KG1 (cell line): ENCODE measurements at regions not wholly inside any gene's neighbourhood (a gene's known extent, or its start where the extent isn't known, plus 50 kb on each side); places are given as distances from the start of the nearest gene placed in this dataset.
"Not testable (repeated sequence)": the region's sequence is repeated elsewhere in the genome, so short reads cannot be mapped to it uniquely, and the experiment has no call there.

Source experiments
- DNase-seq: peaks from one replicate; lab custom pipeline; 2025; lab: John Stamatoyannopoulos, UW

- DNase-seq: no peak
Observed at GRCh38 chr6:141394125-141394536, 738.6 kb upstream of the GJE1 start.

DNA sequence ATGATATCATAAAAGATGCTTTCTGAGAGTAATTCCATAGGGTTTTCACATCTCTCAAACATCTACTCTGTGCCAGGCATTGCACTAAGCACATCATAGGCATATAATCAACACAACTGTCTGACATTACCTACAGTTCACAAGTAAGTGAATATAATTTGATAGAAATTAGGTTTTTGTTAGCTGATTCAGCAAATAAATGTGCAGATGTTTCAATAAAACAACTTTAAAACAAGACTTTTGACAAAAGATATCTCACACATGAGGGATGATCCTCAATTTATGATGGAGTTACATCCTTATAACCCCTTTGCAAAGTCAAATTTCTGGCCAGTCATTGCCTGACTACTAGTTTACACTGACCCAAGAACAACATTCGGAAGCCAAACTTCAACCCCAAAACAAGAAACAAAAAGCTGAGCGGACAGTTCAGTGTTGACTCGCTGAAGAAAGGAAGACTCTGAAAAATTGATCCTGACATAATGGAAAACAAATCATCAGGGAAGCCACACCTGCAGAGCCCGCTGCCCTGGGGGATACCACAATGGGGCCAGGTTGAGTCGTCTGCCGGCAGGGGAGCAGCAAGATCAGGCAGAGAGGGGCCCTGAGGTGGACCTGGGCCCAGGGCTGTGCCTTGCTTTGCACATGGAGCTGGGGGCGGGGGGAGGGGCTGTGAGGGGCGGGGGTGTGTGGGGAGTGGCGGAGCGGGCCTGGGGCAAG, 739.2 kb upstream of the GJE1 start:
- no peak for DNase-seq

- DNase-seq: not testable (repeated sequence)
Observed at GRCh38 chr6:141391135-141391534, 741.6 kb upstream of the GJE1 start.

DNA sequence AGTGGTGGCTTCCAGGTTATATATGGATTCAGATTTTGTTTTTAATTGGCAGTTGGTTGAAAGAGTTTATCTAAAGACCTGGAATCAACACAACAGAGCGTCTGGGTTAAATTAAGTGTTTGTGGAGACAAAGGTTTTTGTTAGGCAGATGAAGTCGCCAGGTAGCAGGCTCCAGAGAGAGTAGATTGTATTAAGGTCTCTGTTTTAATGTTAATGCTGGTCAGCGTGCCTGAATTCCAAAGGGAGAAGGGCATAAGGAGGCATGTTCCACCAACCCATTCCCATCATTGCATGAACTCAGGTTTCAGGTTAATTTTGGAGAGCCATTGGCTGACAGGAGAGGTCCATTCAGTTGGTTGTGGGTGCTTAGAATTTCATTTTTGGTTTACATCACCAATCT, 744.1 kb upstream of the GJE1 start:
- DNase-seq: no peak

GRCh38 chr6:141370438-141370837, 762.3 kb upstream of the GJE1 start:
- no peak for DNase-seq

GRCh38 chr6:141366796-141367195, 765.9 kb upstream of the GJE1 start:
- DNase-seq: not testable (repeated sequence)

- DNase-seq: no peak
Observed at GRCh38 chr6:141364694-141365093, 768.0 kb upstream of the GJE1 start.

DNA sequence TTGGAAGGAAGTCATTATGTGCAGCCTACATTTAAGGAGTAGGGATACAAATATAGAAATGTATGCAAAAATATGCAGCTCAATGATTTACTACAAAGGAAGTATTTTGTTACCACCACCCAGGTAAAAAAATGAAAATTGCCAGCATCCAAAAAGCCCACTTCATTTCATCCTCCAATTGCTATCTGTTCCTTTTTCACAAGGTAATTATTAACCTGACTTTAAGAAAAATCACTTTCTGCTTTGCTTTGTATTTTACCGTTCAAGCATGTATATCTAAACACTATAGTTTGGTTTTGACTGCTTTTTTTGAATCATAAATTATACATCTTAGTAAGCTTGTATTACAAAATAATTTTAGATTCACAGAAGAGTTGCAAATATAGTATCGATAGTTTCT, 768.5 kb upstream of the GJE1 start:
- DNase-seq: no peak

DNA sequence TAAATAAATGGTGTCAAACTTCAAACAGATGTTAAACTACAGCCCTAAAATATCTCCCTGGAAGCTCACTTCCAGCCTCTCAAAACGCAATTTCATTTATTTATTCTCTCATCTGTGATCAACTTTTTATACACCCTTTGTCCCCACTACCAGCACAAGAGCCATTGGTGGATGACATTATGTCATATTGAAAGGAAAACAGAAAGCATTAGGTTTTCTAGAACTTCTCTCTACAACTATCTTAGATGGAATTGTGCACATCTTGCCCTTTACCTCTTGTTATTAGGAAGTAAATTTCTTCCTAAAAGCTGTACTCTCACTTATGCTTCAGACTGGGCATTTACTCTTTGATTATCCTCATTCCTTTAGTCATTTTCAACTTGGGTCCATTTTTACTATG, 771.2 kb upstream of the GJE1 start:
- DNase-seq: no peak

- no peak for DNase-seq
Observed at GRCh38 chr6:141359953-141360352, 772.8 kb upstream of the GJE1 start.

DNA sequence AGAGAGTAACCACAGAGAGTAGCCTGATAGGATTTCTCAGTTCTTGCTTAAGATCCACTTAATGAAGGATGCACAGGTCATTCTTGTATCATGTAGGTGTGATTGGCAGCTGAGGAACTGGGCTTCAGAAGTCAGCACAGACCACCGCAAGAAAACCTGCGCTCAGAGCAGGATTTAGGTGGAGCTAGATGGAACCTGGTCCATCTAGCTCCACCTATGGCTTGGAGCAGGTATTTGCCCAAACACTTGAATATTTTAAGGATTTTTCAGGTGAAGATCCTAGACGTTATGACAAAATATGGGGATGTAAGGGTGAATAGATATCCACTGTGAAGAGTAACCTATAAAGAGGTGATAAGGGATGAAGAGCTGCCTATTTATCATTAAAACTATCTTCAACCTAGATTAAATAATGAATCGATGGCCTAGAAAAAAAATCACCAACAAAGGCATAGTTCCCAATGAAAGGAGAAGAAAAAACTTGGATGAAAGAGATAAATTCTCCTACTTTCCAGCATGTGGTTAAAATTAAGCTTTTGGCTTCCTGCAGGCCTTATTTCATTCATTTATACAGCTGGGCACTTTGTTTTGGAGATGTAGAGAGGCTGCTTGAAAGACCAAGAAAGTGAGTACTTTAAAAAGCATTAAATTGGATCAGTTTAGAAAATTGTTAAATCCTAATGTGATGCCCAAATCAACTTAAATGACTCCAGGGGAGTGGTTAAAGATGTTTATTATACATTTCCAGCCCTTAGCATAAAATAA, 778.4 kb upstream of the GJE1 start:
- no peak for DNase-seq

DNA sequence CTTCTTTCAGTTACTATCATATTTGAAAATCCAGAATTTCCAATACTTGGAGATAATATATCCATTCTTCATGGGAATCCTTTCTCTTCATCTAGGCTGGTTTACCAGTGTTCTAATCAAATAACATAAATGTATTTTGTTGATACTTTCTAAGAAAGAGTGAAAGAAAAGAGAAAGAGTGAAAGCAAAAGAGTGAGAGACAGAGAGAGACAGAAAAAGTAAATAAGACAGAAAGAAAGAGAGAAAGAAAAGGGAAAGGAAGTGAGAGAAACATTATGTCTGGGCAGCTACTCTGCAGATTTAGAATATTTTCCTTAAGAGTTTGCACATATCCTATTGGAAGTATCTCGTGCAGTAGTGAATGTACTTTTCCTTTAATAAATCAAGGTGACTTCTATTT, 781.0 kb upstream of the GJE1 start:
- no peak for DNase-seq

DNA sequence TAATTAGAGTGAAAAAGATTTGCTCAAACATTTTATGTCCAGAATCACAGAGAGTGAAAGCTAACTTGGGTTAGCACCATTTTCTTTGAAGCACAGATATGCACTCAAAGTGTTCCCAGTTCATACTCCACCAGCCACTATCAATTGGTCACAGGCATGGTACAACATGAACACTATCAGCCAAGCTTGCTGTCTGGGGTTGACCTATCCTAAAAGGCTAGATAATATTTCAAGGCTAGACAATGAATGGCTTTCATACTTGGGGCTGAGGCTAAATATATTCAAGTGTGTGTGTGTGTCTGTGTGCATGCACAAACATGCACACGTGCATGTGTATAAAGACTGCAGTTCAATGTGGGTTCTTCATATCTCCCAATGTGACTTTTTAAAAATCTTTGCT, 783.0 kb upstream of the GJE1 start:
- DNase-seq: no peak

GRCh38 chr6:141347906-141348492, 784.7 kb upstream of the GJE1 start:
- no peak for DNase-seq

- DNase-seq: no peak
Observed at GRCh38 chr6:141347086-141347485, 785.6 kb upstream of the GJE1 start.

DNA sequence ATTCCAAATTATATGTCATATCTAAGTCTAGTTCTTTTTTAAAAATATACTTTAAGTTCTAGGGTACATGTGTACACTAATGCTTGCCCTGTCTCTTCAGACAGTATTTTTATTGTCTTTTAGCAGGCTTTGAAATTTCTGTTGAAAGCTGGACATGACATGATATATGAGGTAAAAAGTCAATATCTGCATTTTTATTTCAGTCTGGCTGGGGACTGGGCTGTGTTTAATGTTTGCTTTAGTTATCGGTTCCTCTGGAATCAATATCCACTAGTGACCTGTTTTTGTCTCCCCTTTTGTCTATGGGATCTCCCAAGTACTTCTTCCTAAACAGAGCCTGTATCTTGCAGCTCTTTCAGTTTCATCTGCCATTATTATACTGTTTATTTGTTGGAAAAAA, 786.2 kb upstream of the GJE1 start:
- DNase-seq: no peak

GRCh38 chr6:141337191-141337590, 795.5 kb upstream of the GJE1 start:
- DNase-seq: no peak

GRCh38 chr6:141335477-141336273, 797.0 kb upstream of the GJE1 start:
- no peak for DNase-seq

- no peak for DNase-seq
Observed at GRCh38 chr6:141326925-141327324, 805.8 kb upstream of the GJE1 start.

DNA sequence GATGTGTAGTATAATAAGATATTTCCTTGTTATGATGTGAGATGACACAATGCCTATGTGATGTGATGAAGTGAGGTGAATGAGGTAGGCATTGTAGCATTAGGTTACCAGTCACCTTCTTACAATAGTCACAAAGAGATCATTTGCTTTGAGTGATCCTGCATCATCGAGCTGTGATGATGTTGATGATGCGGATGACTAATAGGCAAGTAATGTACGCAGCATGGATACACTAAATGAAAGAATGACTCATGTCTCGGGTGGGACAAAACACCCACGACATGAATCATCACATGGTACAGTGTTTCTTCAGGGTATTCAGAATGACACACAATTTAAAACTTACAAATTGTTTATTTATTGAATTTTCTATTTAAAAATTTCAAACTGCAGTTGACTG, 806.3 kb upstream of the GJE1 start:
- DNase-seq: no peak

- DNase-seq: no peak
Observed at GRCh38 chr6:141321493-141322347, 811.0 kb upstream of the GJE1 start.

- DNase-seq: no peak
Observed at GRCh38 chr6:141316236-141316635, 816.5 kb upstream of the GJE1 start.
